IMR-90 (cell line): ENCODE measurements at regions not wholly inside any gene's neighbourhood (a gene's known extent, or its start where the extent isn't known, plus 50 kb on each side); places are given as distances from the start of the nearest gene placed in this dataset.

ENCODE experiments used
- ATAC-seq: fragments of 200-7000 bp; cut with Tn5 transposase; 2 replicates; pipeline ENCODE4 v1.9.1; 2020; ENCODE audit warnings: low read depth, mild to moderate bottlenecking, moderate library complexity
- BruUV-seq: library from RNA; stranded (reverse); fragments of 400-500 nt; replicated peaks from 2 replicates; lab custom pipeline; 2021; lab: Mats Ljungman, UMichigan
- CTCF ChIA-PET: fragments of 300-600 bp; formaldehyde crosslinking; extraction: SDS; loops from one replicate; lab custom pipeline; 2021; ENCODE audit warnings: antibody characterized with exemption; lab: Yijun Ruan, JAX
- POLR2A ChIA-PET: fragments of 300-600 bp; sonication (Branson Sonifier 250); formaldehyde crosslinking; loops from one replicate; lab custom pipeline; 2022; ENCODE audit warnings: antibody characterized with exemption; ENCODE audit not compliant: unreplicated experiment; lab: Charles Lee
- DNase-seq: peaks from one replicate; pipeline ENCODE4 v3.0.0; 2013
- H2AFZ ChIP-seq: replicated peaks from 2 replicates; pipeline ENCODE3; 2013; ENCODE audit warnings: low read length, mild to moderate bottlenecking; ENCODE audit not compliant: poor library complexity
- H2AK5ac ChIP-seq: 2 replicates; pipeline ENCODE4 v1.6.1; 2013; ENCODE audit warnings: low read depth, low read length, inconsistent platforms
- H2AK9ac ChIP-seq: replicated peaks from 2 replicates; pipeline ENCODE3; 2013; ENCODE audit warnings: mild to moderate bottlenecking, low read depth, low read length, moderate library complexity; ENCODE audit not compliant: poor library complexity
- H2BK120ac ChIP-seq: 2 replicates; pipeline ENCODE4 v1.6.1; 2013; ENCODE audit warnings: low read depth, low read length, inconsistent platforms
- H2BK15ac ChIP-seq: 3 replicates; pipeline ENCODE4 v1.6.1; 2013; ENCODE audit warnings: low read depth, low read length, inconsistent platforms
- H2BK20ac ChIP-seq: 2 replicates; pipeline ENCODE4 v1.6.1; 2013; ENCODE audit warnings: low read depth, mild to moderate bottlenecking, inconsistent platforms, low read length, moderate library complexity
- H2BK5ac ChIP-seq: 2 replicates; pipeline ENCODE4 v1.6.1; 2013; ENCODE audit warnings: mild to moderate bottlenecking, low read depth, low read length, inconsistent platforms; ENCODE audit not compliant: poor library complexity, severe bottlenecking
- H3K14ac ChIP-seq: replicated peaks from 2 replicates; pipeline ENCODE4 v1.6.1; 2013; ENCODE audit warnings: low read depth, low read length, inconsistent platforms
- H3K18ac ChIP-seq: 2 replicates; pipeline ENCODE4 v1.6.1; 2013; ENCODE audit warnings: low read depth, low read length, control low read depth
- H3K23ac ChIP-seq: 2 replicates; pipeline ENCODE4 v1.6.1; 2013; ENCODE audit warnings: low read depth, low read length, inconsistent platforms
- H3K27ac ChIP-seq: 2 replicates; pipeline ENCODE4 v1.5.1; 2013; ENCODE audit warnings: mild to moderate bottlenecking, control low read depth, low read length; ENCODE audit not compliant: insufficient read depth
- H3K27me3 ChIP-seq: 2 replicates; pipeline ENCODE4 v1.6.1; 2013; ENCODE audit warnings: low read length; ENCODE audit not compliant: control insufficient read depth, insufficient read depth
- H3K36me3 ChIP-seq: 2 replicates; pipeline ENCODE4 v1.6.1; 2013; ENCODE audit warnings: low read length, mixed read lengths; ENCODE audit not compliant: control insufficient read depth, insufficient read depth
- H3K4ac ChIP-seq: 2 replicates; pipeline ENCODE4 v1.6.1; 2013; ENCODE audit warnings: low read depth, low read length, inconsistent platforms
- H3K4me1 ChIP-seq: 2 replicates; pipeline ENCODE4 v1.6.1; 2013; ENCODE audit warnings: low read length, mixed read lengths; ENCODE audit not compliant: control insufficient read depth, insufficient read depth
- H3K4me2 ChIP-seq: 2 replicates; pipeline ENCODE4 v1.6.1; 2013; ENCODE audit warnings: low read depth, mild to moderate bottlenecking, control low read depth, low read length, moderate library complexity
- H3K4me3 ChIP-seq: 2 replicates; pipeline ENCODE4 v1.5.1; 2013; ENCODE audit warnings: low read depth, mild to moderate bottlenecking, control low read depth, low read length, moderate library complexity; ENCODE audit not compliant: insufficient read depth
- H3K56ac ChIP-seq: 2 replicates; pipeline ENCODE4 v1.6.1; 2013; ENCODE audit warnings: low read length, inconsistent platforms; ENCODE audit not compliant: insufficient read depth; ENCODE audit errors: extremely low read depth
- H3K79me1 ChIP-seq, 2 experiments: 2 replicates each; pipeline ENCODE4 v1.6.1; 2013; ENCODE audit warnings: low read length in 2 of 2, inconsistent platforms in 1 of 2, low read depth in 1 of 2
- H3K9ac ChIP-seq: 2 replicates; pipeline ENCODE4 v1.6.1; 2013; ENCODE audit warnings: low read depth, low read length, control low read depth
- H3K9me1 ChIP-seq: 2 replicates; pipeline ENCODE4 v1.6.1; 2013; ENCODE audit warnings: low read length, inconsistent platforms; ENCODE audit not compliant: insufficient read depth
- H3K9me3 ChIP-seq: 2 replicates; pipeline ENCODE4 v1.6.1; 2013; ENCODE audit warnings: low read length; ENCODE audit not compliant: control insufficient read depth, insufficient read depth
- H4K20me1 ChIP-seq: 2 replicates; pipeline ENCODE4 v1.6.1; 2013; ENCODE audit warnings: low read length, inconsistent platforms; ENCODE audit not compliant: insufficient read depth
- H4K5ac ChIP-seq: 2 replicates; pipeline ENCODE4 v1.6.1; 2013; ENCODE audit warnings: mild to moderate bottlenecking, low read depth, low read length, control low read depth
- H4K8ac ChIP-seq, 2 experiments: 2 replicates each; pipeline ENCODE4 v1.6.1; 2013; ENCODE audit warnings: low read depth in 2 of 2, low read length in 2 of 2, control low read depth in 1 of 2, inconsistent platforms in 1 of 2
- H4K91ac ChIP-seq: 2 replicates; pipeline ENCODE4 v1.6.1; 2013; ENCODE audit warnings: low read depth, low read length, inconsistent platforms; ENCODE audit not compliant: insufficient read depth
- CHD1 ChIP-seq: IDR thresholded peaks from 2 replicates; pipeline ENCODE4 v1.6.1; 2012; ENCODE audit warnings: low read depth, low read length, improper control_type of control experiment
- WGBS, 2 experiments: methylation state at CpG; one replicate each; pipeline versions ENCODE4 v1.1.5 to v1.1.7; 2013; ENCODE audit warnings: missing lambda C conversion rate in 2 of 2; ENCODE audit not compliant: insufficient read length in 1 of 2; ENCODE audit errors: extremely low coverage in 2 of 2; 5-methylcytosine and 5-hydroxymethylcytosine counted together
- dilution Hi-C: fragments of 300-500 bp; cut with HindIII; formaldehyde crosslinking; loops from one replicate; pipeline ENCODE4 v1.14.3; 2018; ENCODE audit warnings: low sequenced_read_pairs; ENCODE audit not compliant: unreplicated experiment
- in situ Hi-C: fragments of 300-500 bp; cut with MboI; formaldehyde crosslinking; loops from 3 replicates; pipeline ENCODE4 v1.14.3; 2019; ENCODE audit warnings: low sequenced_read_pairs, inconsistent platforms, mixed read lengths
- intact Hi-C: fragments of 100-400 bp; cut with micrococcal nuclease; formaldehyde crosslinking; loops from 2 replicates; pipeline ENCODE4 v1.10.0; 2022

DNA sequence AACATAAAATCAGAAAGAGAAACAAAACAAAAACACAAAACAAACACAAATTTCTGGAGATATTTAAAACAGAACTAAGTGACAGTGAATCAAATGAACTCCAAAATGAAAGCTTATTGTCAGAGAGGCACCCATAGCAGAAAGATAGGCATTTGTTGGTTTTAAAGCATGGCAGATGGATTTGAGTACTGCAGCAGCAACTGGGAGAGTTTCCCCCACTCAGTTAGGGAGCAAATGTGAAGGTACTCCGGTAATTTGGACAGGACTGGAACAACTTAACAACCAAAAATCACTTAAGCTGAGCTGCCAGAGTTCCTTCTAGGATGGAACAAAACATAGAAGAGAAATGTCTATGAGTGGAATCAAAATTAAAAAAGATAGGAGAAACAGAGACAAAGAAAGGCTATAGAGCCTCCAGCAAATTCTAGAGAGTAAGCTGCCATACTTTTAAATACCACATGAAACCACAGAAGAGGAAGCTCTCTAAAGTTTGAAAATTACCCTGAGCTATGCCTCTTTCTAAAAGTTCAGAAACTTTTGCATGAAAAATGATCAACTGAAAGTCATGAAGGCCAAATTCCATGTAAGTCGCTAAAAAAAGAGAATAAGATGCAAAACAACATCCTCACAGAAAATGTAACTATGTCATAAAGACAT, 1248.3 kb upstream of the USP15 start:
- CTCF ChIA-PET, result no interaction called here
- intact Hi-C loops, result no loop called here

More for the DNA sequence above, 1248.3 kb upstream of the USP15 start:
- H3K4me1 ChIP-seq, result no peaks in the 10 kb centered on the region
- POLR2A ChIA-PET, result no interaction called here
- H3K4me3 ChIP-seq, result no peak overlapping the region
- H3K18ac ChIP-seq, result no peak overlapping the region
- no peak overlapping the region for H3K23ac ChIP-seq
- no CpG with 5 or more reads among the region's 2 CpGs for WGBS, 2 experiments
- H3K4ac ChIP-seq, result no peak overlapping the region
- no peak overlapping the region for H4K5ac ChIP-seq
- no TSS peak for BruUV-seq
- ATAC-seq, result no peak
- no peak overlapping the region for H3K9ac ChIP-seq
- H2AK9ac ChIP-seq, result no peak overlapping the region
- DNase-seq, result no peak
- H3K27me3 ChIP-seq, result no peaks in the 10 kb centered on the region
- H2BK5ac ChIP-seq, result no peak overlapping the region
- in situ Hi-C loops (no loop called here), dilution Hi-C loops (no loop called here)
- no peaks in the 10 kb centered on the region; the same call in 1 of the 2 replicates for H3K9me3 ChIP-seq
- H4K20me1 ChIP-seq, result no peaks in the 10 kb centered on the region
- H2BK20ac ChIP-seq, result no peak overlapping the region
- no peaks in the 10 kb centered on the region for H3K79me1 ChIP-seq
- no peaks in the 10 kb centered on the region for H3K9me1 ChIP-seq
- H4K91ac ChIP-seq, result no peak overlapping the region
- TF ChIP-seq CHD1, result no peak
- no peak overlapping the region for H3K4me2 ChIP-seq
- H3K36me3 ChIP-seq, result no peaks in the 10 kb centered on the region
- no peak overlapping the region for H4K8ac ChIP-seq
- H3K14ac ChIP-seq, result no peak overlapping the region
- H2BK15ac ChIP-seq, result no peak overlapping the region
- no peak overlapping the region for H2AK5ac ChIP-seq
- no peak overlapping the region for H3K56ac ChIP-seq
- no peak overlapping the region for H2AFZ ChIP-seq
- H2BK120ac ChIP-seq, result no peak overlapping the region
- no peak overlapping the region for H3K27ac ChIP-seq
